ENCODE measurements at regions not wholly inside any gene's neighbourhood (a gene's known extent, or its start where the extent isn't known, plus 50 kb on each side); places are given as distances from the start of the nearest gene placed in this dataset.
"Not testable (repeated sequence)": the region's sequence is repeated elsewhere in the genome, so short reads cannot be mapped to it uniquely, and the experiment has no call there.

GRCh38 chr3:194264631-194265504 is 86.3 kb downstream of the CPN2 start:
- not testable (repeated sequence) for DNase-seq (ENCODE audit: extremely low read depth in 1 of 2, low read depth in 1 of 2)

- no peak for DNase-seq (ENCODE audit: extremely low read depth in 1 of 2, low read depth in 1 of 2)
Measured at GRCh38 chr3:194265505-194265892, 85.6 kb downstream of the CPN2 start.

- no peak for DNase-seq (ENCODE audit: extremely low read depth in 1 of 2, low read depth in 1 of 2)
Measured at GRCh38 chr3:194265996-194266964, 84.8 kb downstream of the CPN2 start.

- no peak for DNase-seq (ENCODE audit: extremely low read depth in 1 of 2, low read depth in 1 of 2)
Measured at GRCh38 chr3:194267744-194268653, 83.1 kb downstream of the CPN2 start.

GRCh38 chr3:194268654-194269512 is 82.2 kb downstream of the CPN2 start:
- DNase-seq (ENCODE audit: extremely low read depth in 1 of 2, low read depth in 1 of 2), result no peak

- no peak for DNase-seq (ENCODE audit: extremely low read depth in 1 of 2, low read depth in 1 of 2)
Measured at GRCh38 chr3:194269610-194270145, 81.5 kb downstream of the CPN2 start.

- DNase-seq (ENCODE audit: extremely low read depth in 1 of 2, low read depth in 1 of 2), result no peak
Measured at GRCh38 chr3:194270627-194271459, 80.3 kb downstream of the CPN2 start.

GRCh38 chr3:194271460-194272035 is 79.6 kb downstream of the CPN2 start:
- no peak for DNase-seq (ENCODE audit: extremely low read depth in 1 of 2, low read depth in 1 of 2)

- no peak for DNase-seq (ENCODE audit: extremely low read depth in 1 of 2, low read depth in 1 of 2)
Measured at GRCh38 chr3:194272221-194272620, 78.9 kb downstream of the CPN2 start.

GRCh38 chr3:194272861-194273742 is 78.0 kb downstream of the CPN2 start:
- no peak for DNase-seq (ENCODE audit: extremely low read depth in 1 of 2, low read depth in 1 of 2)

GRCh38 chr3:194273743-194274310 is 77.3 kb downstream of the CPN2 start:
- no peak for DNase-seq (ENCODE audit: extremely low read depth in 1 of 2, low read depth in 1 of 2)

- DNase-seq (ENCODE audit: extremely low read depth in 1 of 2, low read depth in 1 of 2), result no peak
Measured at GRCh38 chr3:194274424-194275085, 76.6 kb downstream of the CPN2 start.

- no peak for DNase-seq (ENCODE audit: extremely low read depth in 1 of 2, low read depth in 1 of 2)
Measured at GRCh38 chr3:194275291-194275690, 75.8 kb downstream of the CPN2 start.

- no peak for DNase-seq (ENCODE audit: extremely low read depth in 1 of 2, low read depth in 1 of 2)
Measured at GRCh38 chr3:194275721-194276120, 75.4 kb downstream of the CPN2 start.

GRCh38 chr3:194276768-194277103 is 74.4 kb downstream of the CPN2 start:
- no peak for DNase-seq (ENCODE audit: extremely low read depth in 1 of 2, low read depth in 1 of 2)

GRCh38 chr3:194277104-194277785 is 73.9 kb downstream of the CPN2 start:
- no peak for DNase-seq (ENCODE audit: extremely low read depth in 1 of 2, low read depth in 1 of 2)

All from activated CD8-positive, alpha-beta memory T cell treated with anti-CD3 and anti-CD28 coated beads for 1 hour (primary cell).